ENCODE measurements at regions not wholly inside any gene's neighbourhood (a gene's known extent, or its start where the extent isn't known, plus 50 kb on each side); places are given as distances from the start of the nearest gene placed in this dataset.

- TF ChIP-seq EZH2 (IDR thresholded peaks at IDR 0.05; ENCODE audit: insufficient read depth, low read length), result no peak
- no peak for TF ChIP-seq CTCF (IDR thresholded peaks at IDR 0.05; ENCODE audit: insufficient read depth, low read depth, low read length)
- H3K36me3 ChIP-seq (ENCODE audit: insufficient read depth, low read length), result no peaks in the 10 kb centered on the region
- H3K36me3 Mint-ChIP-seq (ENCODE audit: low read depth, unreplicated experiment), result no peaks in the 10 kb centered on the region
- FAIRE-seq, result no peak
- no peaks in the 10 kb centered on the region for H3K9me3 Mint-ChIP-seq (ENCODE audit: unreplicated experiment)
- H3K9ac ChIP-seq (ENCODE audit: low read length), result no peak overlapping the region
- no peak overlapping the region for H3K27ac Mint-ChIP-seq (ENCODE audit: unreplicated experiment)
- no peak overlapping the region for H2AFZ ChIP-seq (ENCODE audit: low read depth, low read length)
- no peaks in the 10 kb centered on the region for H3K27me3 ChIP-seq (ENCODE audit: insufficient read depth, low read length)
- H3K4me3 Mint-ChIP-seq (ENCODE audit: unreplicated experiment), result no peak overlapping the region
- H3K4me3 ChIP-seq (ENCODE audit: insufficient read depth, low read depth, low read length), result no peak overlapping the region
- no peak for DNase-seq (ENCODE audit: low read depth)
- H3K27me3 Mint-ChIP-seq (ENCODE audit: low read depth, unreplicated experiment), result peaks cover 27% of the 10 kb centered on the region
- no peaks in the 10 kb centered on the region for H3K9me3 ChIP-seq (ENCODE audit: insufficient read depth, low read depth, low read length)
- no peaks in the 10 kb centered on the region for H3K4me1 ChIP-seq (ENCODE audit: insufficient read depth, low read length)
- H3K27ac ChIP-seq (ENCODE audit: low read depth, low read length), result no peak overlapping the region
- H3K4me2 ChIP-seq (ENCODE audit: low read length), result no peak overlapping the region
- H3K79me2 ChIP-seq (ENCODE audit: insufficient read depth, low read length), result no peaks in the 10 kb centered on the region
- no peaks in the 10 kb centered on the region for H4K20me1 ChIP-seq (ENCODE audit: insufficient read depth, low read length)
- no peaks in the 10 kb centered on the region for H3K4me1 Mint-ChIP-seq (ENCODE audit: low read depth, unreplicated experiment)
Measured at GRCh38 chr16:55271945-55272513, 52.0 kb upstream of the IRX6 start.

GRCh38 chr16:55272744-55273143 lies 51.3 kb upstream of the IRX6 start:
- H3K4me1 Mint-ChIP-seq (ENCODE audit: low read depth, unreplicated experiment), result no peaks in the 10 kb centered on the region
- peaks cover 27% of the 10 kb centered on the region for H3K27me3 Mint-ChIP-seq (ENCODE audit: low read depth, unreplicated experiment)
- Histone ChIP-seq H3K36me3 (ENCODE audit: insufficient read depth, low read length) (no peaks in the 10 kb centered on the region), H3K9me3 (ENCODE audit: insufficient read depth, low read depth, low read length) (no peaks in the 10 kb centered on the region), H4K20me1 (ENCODE audit: insufficient read depth, low read length) (no peaks in the 10 kb centered on the region), H3K4me3 (ENCODE audit: insufficient read depth, low read depth, low read length) (no peak overlapping the region), H2AFZ (ENCODE audit: low read depth, low read length) (no peak overlapping the region), H3K27me3 (ENCODE audit: insufficient read depth, low read length) (no peaks in the 10 kb centered on the region), H3K79me2 (ENCODE audit: insufficient read depth, low read length) (no peaks in the 10 kb centered on the region), H3K27ac (ENCODE audit: low read depth, low read length) (no peak overlapping the region), H3K4me1 (ENCODE audit: insufficient read depth, low read length) (no peaks in the 10 kb centered on the region), H3K4me2 (ENCODE audit: low read length) (no peak overlapping the region), H3K9ac (ENCODE audit: low read length) (no peak overlapping the region)
- no peaks in the 10 kb centered on the region for H3K36me3 Mint-ChIP-seq (ENCODE audit: low read depth, unreplicated experiment)
- no peak overlapping the region for H3K27ac Mint-ChIP-seq (ENCODE audit: unreplicated experiment)
- no peaks in the 10 kb centered on the region for H3K9me3 Mint-ChIP-seq (ENCODE audit: unreplicated experiment)
- no peak for TF ChIP-seq CTCF (IDR thresholded peaks at IDR 0.05; ENCODE audit: insufficient read depth, low read depth, low read length)
- no peak for TF ChIP-seq EZH2 (IDR thresholded peaks at IDR 0.05; ENCODE audit: insufficient read depth, low read length)
- no peak for FAIRE-seq
- H3K4me3 Mint-ChIP-seq (ENCODE audit: unreplicated experiment), result no peak overlapping the region
- no peak for DNase-seq (ENCODE audit: low read depth)

GRCh38 chr16:55273356-55273755 lies 50.6 kb upstream of the IRX6 start:
- Histone ChIP-seq H3K36me3 (ENCODE audit: insufficient read depth, low read length) (no peaks in the 10 kb centered on the region), H2AFZ (ENCODE audit: low read depth, low read length) (no peak overlapping the region), H3K4me1 (ENCODE audit: insufficient read depth, low read length) (no peaks in the 10 kb centered on the region), H4K20me1 (ENCODE audit: insufficient read depth, low read length) (no peaks in the 10 kb centered on the region), H3K4me3 (ENCODE audit: insufficient read depth, low read depth, low read length) (no peak overlapping the region), H3K4me2 (ENCODE audit: low read length) (no peak overlapping the region), H3K27me3 (ENCODE audit: insufficient read depth, low read length) (no peaks in the 10 kb centered on the region), H3K9ac (ENCODE audit: low read length) (no peak overlapping the region), H3K9me3 (ENCODE audit: insufficient read depth, low read depth, low read length) (no peaks in the 10 kb centered on the region), H3K79me2 (ENCODE audit: insufficient read depth, low read length) (no peaks in the 10 kb centered on the region), H3K27ac (ENCODE audit: low read depth, low read length) (no peak overlapping the region)
- no peak for TF ChIP-seq CTCF (IDR thresholded peaks at IDR 0.05; ENCODE audit: insufficient read depth, low read depth, low read length)
- Mint-ChIP-seq H3K9me3 (ENCODE audit: unreplicated experiment) (no peaks in the 10 kb centered on the region), H3K4me1 (ENCODE audit: low read depth, unreplicated experiment) (no peaks in the 10 kb centered on the region), H3K27me3 (ENCODE audit: low read depth, unreplicated experiment) (peaks cover 26% of the 10 kb centered on the region), H3K4me3 (ENCODE audit: unreplicated experiment) (no peak overlapping the region), H3K27ac (ENCODE audit: unreplicated experiment) (no peak overlapping the region), H3K36me3 (ENCODE audit: low read depth, unreplicated experiment) (no peaks in the 10 kb centered on the region)
- no peak for DNase-seq (ENCODE audit: low read depth)
- no peak for FAIRE-seq
